HG03060 (cell line): ENCODE measurements at regions not wholly inside any gene's neighbourhood (a gene's known extent, or its start where the extent isn't known, plus 50 kb on each side); places are given as distances from the start of the nearest gene placed in this dataset.
"Not testable (repeated sequence)": the region's sequence is repeated elsewhere in the genome, so short reads cannot be mapped to it uniquely, and the experiment has no call there.

Source experiments
- ATAC-seq: cut with Tn5 transposase; IDR thresholded peaks from one replicate; pipeline ENCODE4 v1.9.1; 2021; ENCODE audit warnings: low read depth, moderate number of reproducible peaks; ENCODE audit not compliant: unreplicated experiment

DNA sequence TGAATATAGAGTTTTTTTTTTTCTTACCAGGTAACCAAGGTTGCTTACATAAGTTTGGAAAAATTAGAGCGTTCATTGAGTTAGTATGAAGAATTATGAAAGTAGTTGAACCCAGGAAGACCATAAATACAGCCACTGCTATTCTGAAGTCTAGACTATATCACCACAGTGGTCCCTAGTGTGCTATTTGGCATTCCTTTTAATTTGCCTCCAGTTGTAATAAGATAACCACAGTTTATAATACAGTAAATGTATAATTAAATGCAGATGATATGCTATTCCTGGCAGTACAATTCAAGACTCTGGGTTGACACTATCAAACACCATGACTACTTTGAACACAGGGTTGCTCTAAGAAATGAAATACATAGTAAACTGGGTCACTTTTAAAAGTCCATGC, 270.5 kb downstream of the BRINP2 start:
- ATAC-seq, result no peak

DNA sequence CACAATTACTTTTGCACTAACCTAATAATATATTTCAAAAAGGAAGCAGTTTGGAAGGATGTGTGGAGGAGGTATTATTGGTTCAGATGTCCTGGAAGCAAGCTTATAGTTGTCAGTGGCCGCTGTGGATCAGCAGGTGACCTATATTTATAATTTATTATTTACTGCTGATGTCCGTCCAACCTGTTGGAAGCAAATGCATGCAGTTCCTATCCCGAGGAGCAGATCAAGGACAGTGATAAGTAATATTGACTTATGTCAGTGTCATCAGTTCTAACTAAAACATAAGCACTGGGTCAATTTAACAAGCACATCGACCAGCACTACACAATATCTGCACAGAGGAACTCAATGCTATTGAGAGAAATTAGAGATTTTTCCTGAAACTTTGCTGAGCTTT, 270.1 kb downstream of the BRINP2 start:
- no peak for ATAC-seq

DNA sequence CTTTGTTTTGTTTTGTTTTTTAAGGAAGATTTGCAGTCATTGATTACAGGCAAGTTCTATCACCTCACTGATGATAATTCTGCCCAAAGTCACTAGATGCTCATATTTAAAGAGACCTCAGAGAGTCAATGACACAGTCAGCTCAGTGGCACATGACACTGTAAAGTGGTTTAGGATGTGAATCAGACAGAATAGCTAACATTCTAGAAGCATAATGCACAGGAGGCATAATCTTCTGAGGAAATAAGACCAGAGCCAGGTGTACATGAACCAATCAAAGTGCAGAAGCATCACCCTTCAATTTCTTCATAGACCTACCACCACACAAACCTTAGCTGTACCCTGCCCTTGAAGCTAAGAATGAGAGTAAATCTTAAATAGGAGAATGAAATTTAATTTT, 268.5 kb downstream of the BRINP2 start:
- no peak for ATAC-seq

DNA sequence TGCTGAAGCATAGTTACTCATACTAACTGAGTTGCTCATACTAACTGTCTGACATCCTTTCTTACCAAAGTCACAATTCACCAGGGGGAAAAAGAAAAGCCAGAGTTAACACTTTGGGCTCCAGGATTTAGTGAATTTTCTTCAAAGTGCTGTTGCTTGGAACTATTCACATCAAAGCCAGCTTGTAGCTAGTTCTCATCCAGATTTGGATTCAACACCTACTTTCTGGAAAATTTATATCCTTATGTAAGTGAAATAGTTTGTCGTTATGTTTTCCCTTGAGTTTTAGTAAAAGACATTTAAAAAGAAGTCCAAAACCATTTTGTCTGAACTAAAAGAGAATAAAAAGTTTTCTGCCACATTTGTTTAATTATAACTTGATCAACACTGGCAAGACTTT, 264.6 kb downstream of the BRINP2 start:
- ATAC-seq, result no peak

DNA sequence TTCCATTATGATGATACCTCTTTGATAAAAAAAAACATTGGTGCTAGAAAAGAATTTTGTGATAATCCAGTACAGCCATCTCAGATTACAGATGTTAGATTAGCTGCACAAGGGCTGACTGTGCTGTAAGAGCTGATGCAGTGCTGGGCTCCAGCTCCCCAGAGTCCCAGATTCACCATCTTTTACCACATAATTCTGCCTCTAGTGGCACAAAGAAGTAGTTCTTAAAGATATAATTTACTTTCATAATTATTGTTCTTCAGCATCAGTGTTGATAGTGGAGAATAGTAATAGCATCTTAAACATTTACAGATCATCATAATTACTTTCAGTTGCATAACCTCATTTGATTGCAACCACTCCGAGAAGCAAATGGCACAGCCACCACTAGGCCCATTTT, 262.1 kb downstream of the BRINP2 start:
- no peak for ATAC-seq

DNA sequence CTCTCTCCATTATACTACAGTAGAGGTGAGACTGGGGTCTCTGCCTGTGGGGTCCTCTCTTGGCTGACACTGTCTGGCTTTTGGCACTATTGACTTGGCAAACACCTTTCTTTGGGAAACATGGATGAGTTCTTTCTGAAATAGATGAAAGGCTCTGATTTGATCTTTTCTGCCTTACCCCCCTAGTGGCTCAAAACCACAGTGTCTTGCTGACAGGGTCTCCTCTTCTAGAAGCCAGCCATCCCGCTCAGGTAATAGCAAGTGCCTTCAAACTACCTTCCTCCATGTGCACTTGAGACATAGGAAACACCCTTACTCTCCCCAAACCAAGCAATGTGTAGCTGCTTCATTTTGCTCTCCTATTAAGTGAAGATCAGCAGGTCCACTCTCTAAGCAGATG, 260.4 kb downstream of the BRINP2 start:
- no peak for ATAC-seq

DNA sequence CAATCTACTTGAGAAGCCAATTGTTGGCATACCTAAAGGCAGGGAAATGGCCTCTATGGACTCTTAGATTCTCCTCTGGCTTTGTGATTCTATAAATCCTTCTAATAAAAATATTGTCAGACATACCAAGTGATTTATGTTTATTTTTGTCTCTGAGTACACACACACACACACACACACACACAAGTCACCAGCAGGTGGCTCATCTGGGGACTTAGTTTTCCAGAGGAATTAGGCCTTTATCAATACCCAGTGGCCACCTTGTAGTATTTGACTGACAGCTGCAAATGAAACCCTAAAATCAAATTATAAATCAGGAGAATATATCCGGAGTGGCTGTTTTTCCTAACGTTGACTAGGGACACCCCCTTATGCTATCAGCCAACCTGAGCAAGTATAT, 258.5 kb downstream of the BRINP2 start:
- ATAC-seq, result no peak

DNA sequence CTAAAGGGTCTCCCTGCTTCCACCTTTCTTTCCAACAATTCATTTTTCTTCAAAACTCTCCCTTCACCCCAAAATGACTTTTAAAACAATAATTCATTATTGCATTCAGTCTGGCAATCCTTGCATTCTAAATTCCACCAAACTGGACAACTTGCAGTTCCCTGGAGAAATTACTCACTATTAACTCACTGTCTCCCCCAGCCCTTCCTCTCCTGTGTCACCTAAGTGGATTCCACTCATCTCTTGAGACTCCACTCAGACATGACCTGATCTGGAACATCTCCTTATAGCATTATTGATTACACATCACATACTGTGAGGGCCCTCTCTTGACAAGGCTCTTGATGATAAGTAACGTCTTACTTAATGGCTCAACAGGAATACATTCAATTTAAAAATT, 257.1 kb downstream of the BRINP2 start:
- ATAC-seq, result no peak

DNA sequence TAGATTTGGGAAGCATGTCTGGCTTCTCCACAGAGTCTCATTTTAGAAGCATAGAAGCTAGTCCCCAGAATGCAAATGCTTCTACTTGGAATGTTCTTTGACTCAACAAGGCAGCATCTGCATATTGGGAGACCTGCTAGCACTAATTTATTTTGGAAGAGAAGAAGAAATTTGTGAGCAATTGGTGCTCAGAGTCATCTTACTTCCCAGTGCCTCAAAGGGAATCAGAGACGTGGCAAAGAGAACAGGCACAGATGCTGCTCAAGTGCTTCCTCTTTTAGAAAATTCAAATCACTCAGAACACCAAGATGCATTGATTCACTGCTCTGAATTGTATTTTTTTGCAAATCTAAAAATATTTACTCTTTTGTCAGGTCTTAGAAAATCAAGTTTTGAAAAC, 255.7 kb downstream of the BRINP2 start:
- no peak for ATAC-seq

DNA sequence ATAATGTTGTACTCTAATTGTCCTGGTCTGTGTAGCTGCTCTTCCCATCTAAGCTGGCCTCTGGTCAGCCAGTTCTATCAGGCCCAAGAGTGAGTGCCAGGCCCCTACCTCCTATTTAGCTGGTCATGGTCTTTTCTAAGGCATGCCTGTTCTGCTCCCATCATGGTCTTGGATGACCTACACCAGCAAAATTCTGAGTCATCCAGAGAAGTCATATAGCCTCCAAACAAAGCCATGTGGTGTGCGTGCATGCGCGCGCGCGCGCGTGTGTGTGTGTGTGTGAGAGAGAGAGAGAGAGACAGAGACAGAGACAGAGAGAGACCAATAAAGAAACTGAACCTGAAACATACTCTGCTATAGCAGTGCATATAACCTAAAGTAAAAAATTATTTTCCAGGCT, 254.4 kb downstream of the BRINP2 start:
- no peak for ATAC-seq

DNA sequence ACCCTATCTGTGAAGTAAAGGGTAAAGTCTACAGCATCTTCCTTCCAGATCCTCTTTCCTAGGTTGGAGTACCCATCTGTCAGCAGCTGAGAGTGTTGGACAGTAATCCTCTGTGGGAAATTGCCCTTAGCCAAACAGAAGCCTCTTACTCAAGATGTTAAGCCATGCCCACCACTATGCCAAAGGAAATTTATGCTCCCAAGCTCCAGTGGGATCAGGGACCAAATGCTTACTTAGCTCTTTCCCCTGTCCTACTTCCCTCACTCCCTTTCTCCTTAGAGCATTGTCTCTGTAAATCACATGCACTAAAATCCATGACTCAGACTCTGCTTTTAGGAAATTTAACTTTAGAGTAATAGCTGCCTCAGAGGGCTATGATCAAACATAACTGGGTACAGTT, 254.0 kb downstream of the BRINP2 start:
- ATAC-seq, result no peak

DNA sequence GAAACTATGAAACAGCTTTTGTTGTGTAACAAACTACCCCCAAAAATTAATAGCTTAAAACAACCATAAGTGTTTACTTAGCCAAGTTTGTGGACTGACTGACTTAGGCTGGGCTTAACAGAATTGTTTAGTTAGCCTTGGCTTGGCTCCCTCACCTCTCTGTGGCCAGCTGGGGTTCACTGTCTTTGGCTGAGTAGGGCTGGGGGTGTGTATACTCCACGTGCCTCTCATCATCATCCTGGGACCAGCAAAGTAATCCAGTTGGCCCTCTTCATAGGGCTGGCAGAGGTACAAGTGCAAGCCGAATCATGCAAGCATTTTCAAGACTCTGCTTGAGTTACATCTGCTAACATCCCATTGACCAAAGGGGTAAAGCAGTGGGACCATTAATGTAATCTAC, 252.3 kb downstream of the BRINP2 start:
- no peak for ATAC-seq

DNA sequence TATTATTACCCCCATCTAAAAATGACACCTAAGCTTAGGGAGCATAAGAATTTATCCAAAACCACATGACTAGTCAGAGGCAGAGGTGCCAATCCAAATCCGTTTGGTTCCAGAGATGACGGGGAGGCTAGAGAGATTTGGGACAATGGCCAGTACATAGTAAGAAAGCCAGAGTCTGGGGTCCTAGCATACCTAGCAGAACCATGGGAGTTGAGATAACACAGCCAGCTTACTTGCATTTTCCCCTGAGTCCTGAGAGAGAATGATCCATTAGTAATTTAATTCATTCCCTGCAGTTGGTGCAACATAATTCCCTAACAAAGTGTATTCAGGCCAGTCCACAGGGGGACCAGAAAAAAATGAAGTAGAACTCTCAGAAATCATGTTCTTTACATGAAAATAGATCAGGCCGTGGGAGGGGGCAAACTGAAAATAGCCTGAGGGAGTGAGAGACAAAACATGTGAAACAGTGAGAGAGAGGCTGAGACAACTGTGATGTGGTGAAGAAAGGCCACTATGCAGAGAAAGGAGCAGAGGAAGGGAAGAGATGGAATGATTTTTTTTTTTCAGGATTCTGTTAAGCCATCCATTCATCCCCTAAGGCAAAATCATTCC, 243.3 kb downstream of the BRINP2 start:
- ATAC-seq, result no peak

DNA sequence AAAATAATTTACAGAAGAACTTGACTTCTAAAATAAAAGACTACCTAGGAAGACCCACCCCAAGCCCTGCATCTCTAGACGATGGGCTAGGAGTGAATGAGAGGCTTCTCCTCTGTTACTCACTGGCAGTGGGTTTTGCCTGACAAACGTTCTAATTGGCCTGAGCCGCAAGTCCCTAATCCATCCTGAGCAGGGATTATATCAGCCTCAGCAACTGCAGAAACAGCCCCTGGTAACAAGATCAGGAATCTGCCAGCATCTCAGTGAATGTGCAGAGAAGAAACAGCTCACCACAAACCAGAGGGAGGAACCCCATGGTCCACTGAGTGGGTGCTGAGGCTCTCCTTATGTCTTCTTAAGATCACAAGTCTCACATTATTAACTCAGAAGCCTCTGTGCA, 240.6 kb downstream of the BRINP2 start:
- ATAC-seq, result no peak

DNA sequence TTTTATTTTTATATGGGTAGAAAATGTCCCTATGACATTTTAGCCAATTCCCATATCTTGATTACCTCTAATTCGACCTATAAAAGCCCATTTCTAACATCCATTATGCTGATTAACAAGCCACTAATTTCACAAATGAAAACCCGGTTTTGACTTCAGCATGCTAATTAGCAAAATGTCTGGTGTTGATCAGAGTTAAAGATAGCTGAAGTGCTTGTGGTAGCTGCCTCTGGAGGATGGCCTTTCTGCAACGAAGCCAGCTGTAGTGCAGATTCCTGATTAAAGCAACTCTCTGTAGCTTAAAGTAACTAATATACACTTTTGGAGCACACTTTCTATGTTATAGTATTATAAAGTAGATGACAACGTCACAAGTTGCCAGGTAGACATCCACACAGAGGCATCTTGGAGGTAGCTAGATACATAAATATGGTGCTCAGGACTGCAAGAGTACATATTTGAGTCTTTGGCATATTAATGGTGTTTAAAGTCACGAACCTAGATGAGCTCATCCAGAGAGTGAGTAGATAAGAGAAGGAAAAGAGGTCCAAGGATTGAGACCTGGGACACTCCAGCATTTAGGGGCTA, 239.5 kb downstream of the BRINP2 start:
- no peak for ATAC-seq

DNA sequence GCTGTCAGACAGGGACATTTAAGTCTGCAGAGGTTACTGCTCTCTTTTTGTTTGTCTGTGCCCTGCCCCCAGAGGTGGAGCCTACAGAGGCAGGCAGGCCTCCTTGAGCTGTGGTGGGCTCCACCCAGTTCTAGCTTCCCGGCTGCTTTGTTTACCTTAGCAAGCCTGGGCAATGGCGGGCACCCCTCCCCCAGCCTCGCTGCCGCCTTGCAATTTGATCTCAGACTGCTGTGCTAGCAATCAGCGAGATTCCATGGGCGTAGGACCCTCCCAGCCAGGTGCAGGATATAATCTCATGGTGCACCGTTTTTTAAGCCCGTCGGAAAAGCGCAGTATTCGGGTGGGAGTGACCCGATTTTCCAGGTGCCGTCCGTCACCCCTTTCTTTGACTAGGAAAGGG, 235.6 kb downstream of the BRINP2 start:
- not testable (repeated sequence) for ATAC-seq

DNA sequence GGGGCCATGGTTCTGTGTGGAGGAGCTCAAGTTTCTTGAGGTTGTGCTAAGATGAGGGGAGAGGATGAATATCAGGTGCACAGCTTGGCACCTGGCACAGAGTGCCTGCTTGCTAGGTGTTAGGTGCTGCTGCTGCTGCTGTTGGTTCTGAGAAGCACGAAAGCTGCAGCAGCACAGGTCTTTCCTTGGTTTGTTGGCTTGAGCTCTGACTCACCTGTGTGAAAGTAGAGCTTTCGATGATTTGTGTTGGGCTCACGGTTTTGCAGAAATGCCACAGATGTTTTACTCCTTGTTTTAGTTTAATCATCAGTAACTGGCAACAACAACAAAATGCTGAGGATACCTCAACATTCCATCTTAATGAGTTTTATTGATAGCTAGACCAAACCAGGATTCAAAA, 221.6 kb downstream of the BRINP2 start:
- no peak for ATAC-seq

DNA sequence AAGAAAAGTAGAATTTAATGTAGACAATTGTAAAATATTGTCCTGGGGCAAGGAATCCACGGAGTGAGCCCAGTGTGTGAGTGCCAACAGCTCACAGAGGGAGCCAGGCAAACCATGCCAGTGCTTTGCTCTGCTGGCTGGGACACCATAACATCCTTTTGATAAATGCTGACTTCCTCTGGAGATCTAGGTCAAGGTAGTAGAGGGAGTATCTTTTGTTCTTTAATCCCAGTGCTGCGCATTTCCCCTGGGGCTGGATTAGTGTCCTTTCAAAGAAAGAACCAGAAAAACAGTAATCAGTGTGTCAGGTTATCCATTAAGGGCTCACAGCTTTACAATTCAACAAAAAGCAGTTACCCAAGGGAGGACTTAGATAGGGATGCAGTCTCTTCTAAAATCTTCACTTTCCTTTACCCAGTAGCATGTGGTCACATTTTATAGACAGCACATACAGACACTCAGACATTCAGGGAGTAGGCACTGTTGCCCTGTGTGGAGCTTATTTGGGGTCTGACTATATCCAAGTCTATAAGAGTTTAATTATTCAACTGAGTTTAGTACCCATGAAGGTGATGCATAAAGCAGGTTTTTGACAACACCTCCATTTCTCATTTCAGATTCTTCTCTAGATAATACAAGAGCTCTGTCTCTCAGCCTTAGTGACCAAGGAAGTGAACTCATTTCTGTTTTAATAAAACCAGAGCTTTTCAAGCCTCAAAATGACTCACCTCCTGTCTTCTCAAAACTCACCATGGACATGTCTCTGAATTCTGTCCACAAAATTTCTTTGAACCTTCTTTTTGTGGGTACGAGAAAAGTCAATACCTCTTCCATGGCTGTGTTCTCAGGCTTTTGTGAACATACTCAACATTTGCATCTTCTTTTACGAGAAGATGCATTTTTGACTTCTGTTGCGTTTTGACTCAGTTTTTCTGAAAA, 215.3 kb downstream of the BRINP2 start:
- no peak for ATAC-seq

DNA sequence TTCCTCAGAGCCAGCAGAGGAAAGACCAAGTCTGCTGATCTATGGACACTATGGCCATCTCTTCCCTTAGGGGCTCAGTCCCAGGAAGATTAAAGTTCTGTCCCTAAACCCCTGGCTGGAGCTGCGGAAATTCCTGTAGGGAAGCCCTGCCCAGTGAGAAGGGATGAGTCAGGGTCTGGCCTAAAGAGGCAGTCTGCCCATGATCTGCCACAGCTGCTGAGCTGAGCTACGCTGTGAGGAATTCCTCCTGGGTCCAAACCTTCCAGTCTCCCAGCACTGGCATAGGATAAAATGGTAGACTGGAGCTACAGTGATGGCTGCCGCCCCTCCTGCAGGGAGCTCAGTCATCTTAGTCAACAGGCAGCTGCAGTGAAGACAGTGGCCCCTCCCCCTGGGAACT, 213.7 kb downstream of the BRINP2 start:
- no peak for ATAC-seq

DNA sequence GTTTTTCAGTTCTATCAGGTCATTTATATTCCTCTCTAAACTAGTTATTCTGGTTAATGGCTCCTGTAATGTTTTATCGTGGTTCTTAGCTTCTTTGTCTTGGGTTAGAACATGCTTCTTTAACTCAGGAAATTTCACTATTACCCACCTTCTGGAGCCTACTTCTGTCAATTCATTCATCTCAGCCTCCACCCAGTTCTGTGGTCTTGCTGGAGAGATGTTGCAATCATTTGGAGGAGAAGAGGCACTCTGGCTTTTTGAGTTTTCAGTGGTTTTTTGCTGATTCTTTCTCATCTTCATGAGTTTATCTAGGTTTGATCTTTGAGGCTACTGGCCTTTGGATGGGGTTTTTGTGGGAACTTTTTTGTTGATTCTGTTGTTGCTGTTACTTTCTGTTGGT, 213.0 kb downstream of the BRINP2 start:
- ATAC-seq, result no peak

DNA sequence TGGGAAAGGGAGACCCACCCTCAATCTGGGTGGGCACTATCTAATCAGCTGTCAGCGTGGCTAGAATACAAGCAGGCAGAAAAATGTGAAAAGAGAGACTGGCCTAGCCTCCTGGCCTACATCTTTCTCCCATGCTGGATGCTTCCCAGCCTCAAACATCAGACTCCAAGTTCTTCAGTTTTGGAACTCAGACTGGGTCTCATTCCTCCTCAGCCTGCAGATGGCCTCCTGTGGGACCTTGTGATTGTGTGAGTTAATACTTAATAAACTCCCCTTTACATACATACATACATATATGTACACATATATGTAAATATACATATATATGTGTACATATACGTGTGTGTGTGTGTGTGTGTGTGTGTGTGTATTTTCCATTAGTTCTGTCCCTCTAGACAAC, 207.1 kb downstream of the BRINP2 start:
- ATAC-seq, result no peak

DNA sequence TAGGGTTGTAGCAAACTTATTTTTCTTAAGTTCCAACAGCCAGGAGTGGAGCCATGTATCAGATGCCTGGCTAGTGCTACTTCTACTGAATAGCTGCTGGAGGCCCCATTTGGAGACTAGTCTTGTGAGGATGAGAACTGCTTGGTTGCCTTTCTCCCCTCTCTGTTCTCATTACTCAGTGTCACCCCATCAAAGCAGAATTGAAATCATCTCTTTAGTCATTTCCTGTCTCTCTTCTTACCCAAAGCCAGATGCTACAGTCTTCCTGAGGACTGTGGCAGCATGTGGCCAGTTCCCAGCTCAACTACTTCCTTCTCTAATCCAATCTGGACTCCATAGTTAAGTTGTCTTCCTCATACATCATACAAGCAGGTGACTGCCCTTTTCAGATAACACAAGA, 197.5 kb downstream of the BRINP2 start:
- ATAC-seq, result no peak
